ENCODE measurements at regions not wholly inside any gene's neighbourhood (a gene's known extent, or its start where the extent isn't known, plus 50 kb on each side); places are given as distances from the start of the nearest gene placed in this dataset.
"Not testable (repeated sequence)": the region's sequence is repeated elsewhere in the genome, so short reads cannot be mapped to it uniquely, and the experiment has no call there.

GRCh38 chr1:203401199-203401877 is 50.4 kb upstream of the FMOD start:
- Mint-ChIP-seq H3K9me3 (no peaks in the 10 kb centered on the region), H3K4me1 (peaks cover 3% of the 10 kb centered on the region), H3K27me3 (peaks cover 18% of the 10 kb centered on the region), H3K4me3 (no peak overlapping the region), H3K36me3 (no peaks in the 10 kb centered on the region), H3K27ac (no peak overlapping the region)
- ATAC-seq (ENCODE audit: low read depth) (no peak), DNase-seq (ENCODE audit: low spot score in 2 of 2) (no peak)

- DNase-seq (ENCODE audit: low spot score in 2 of 2): no peak
- no peak for ATAC-seq (ENCODE audit: low read depth)
- H3K9me3 Mint-ChIP-seq: no peaks in the 10 kb centered on the region
- H3K4me3 Mint-ChIP-seq: no peak overlapping the region
- H3K27me3 Mint-ChIP-seq: peaks cover 15% of the 10 kb centered on the region
- no peaks in the 10 kb centered on the region for H3K36me3 Mint-ChIP-seq
- H3K27ac Mint-ChIP-seq: no peak overlapping the region
- H3K4me1 Mint-ChIP-seq: peaks cover 3% of the 10 kb centered on the region
Observed at GRCh38 chr1:203402152-203402551, 51.2 kb upstream of the FMOD start.

GRCh38 chr1:203402629-203403337 is 51.9 kb upstream of the FMOD start:
- ATAC-seq (ENCODE audit: low read depth) (no peak), DNase-seq (ENCODE audit: low spot score in 2 of 2) (no peak)
- Mint-ChIP-seq H3K4me3 (no peak overlapping the region), H3K36me3 (no peaks in the 10 kb centered on the region), H3K27ac (no peak overlapping the region), H3K9me3 (no peaks in the 10 kb centered on the region), H3K4me1 (peaks cover 5% of the 10 kb centered on the region), H3K27me3 (peaks cover 13% of the 10 kb centered on the region)

GRCh38 chr1:203403586-203403985 is 52.7 kb upstream of the FMOD start:
- DNase-seq (ENCODE audit: low spot score in 2 of 2) (no peak), ATAC-seq (ENCODE audit: low read depth) (no peak)
- Mint-ChIP-seq H3K9me3 (no peaks in the 10 kb centered on the region), H3K4me3 (no peak overlapping the region), H3K27ac (no peak overlapping the region), H3K36me3 (no peaks in the 10 kb centered on the region), H3K27me3 (peaks cover 13% of the 10 kb centered on the region), H3K4me1 (peaks cover 6% of the 10 kb centered on the region)

GRCh38 chr1:203404546-203404945 is 53.6 kb upstream of the FMOD start:
- H3K4me1 Mint-ChIP-seq: peaks cover 11% of the 10 kb centered on the region
- H3K27ac Mint-ChIP-seq: no peak overlapping the region
- ATAC-seq (ENCODE audit: low read depth): no peak
- no peaks in the 10 kb centered on the region for H3K9me3 Mint-ChIP-seq
- H3K27me3 Mint-ChIP-seq: peaks cover 13% of the 10 kb centered on the region
- no peak for DNase-seq (ENCODE audit: low spot score in 2 of 2)
- no peaks in the 10 kb centered on the region for H3K36me3 Mint-ChIP-seq
- H3K4me3 Mint-ChIP-seq: no peak overlapping the region

- ATAC-seq (ENCODE audit: low read depth): no peak
- Mint-ChIP-seq H3K4me1 (peaks cover 23% of the 10 kb centered on the region), H3K27ac (no peak overlapping the region), H3K36me3 (peaks cover 2% of the 10 kb centered on the region), H3K9me3 (peaks cover 2% of the 10 kb centered on the region), H3K27me3 (peaks cover 14% of the 10 kb centered on the region), H3K4me3 (no peak overlapping the region)
- no peak for DNase-seq (ENCODE audit: low spot score in 2 of 2)
Observed at GRCh38 chr1:203405703-203406438, 54.9 kb upstream of the FMOD start.

GRCh38 chr1:203406446-203407045 is 55.6 kb upstream of the FMOD start:
- Mint-ChIP-seq H3K4me3 (no peak overlapping the region), H3K4me1 (peaks cover 20% of the 10 kb centered on the region), H3K27ac (no peak overlapping the region), H3K9me3 (peaks cover 2% of the 10 kb centered on the region), H3K27me3 (peaks cover 8% of the 10 kb centered on the region), H3K36me3 (peaks cover 2% of the 10 kb centered on the region)
- DNase-seq (ENCODE audit: low spot score in 2 of 2): no peak
- no peak for ATAC-seq (ENCODE audit: low read depth)

- ATAC-seq (ENCODE audit: low read depth) (no peak), DNase-seq (ENCODE audit: low spot score in 2 of 2) (no peak)
- H3K4me3 Mint-ChIP-seq: no peak overlapping the region
- no peak overlapping the region for H3K27ac Mint-ChIP-seq
- H3K9me3 Mint-ChIP-seq: peaks cover 2% of the 10 kb centered on the region
- H3K4me1 Mint-ChIP-seq: peaks cover 20% of the 10 kb centered on the region
- H3K36me3 Mint-ChIP-seq: peaks cover 2% of the 10 kb centered on the region
- H3K27me3 Mint-ChIP-seq: peaks cover 7% of the 10 kb centered on the region
Observed at GRCh38 chr1:203407296-203407695, 56.4 kb upstream of the FMOD start.

GRCh38 chr1:203408486-203409481 is 57.9 kb upstream of the FMOD start:
- no peak overlapping the region for H3K27ac Mint-ChIP-seq
- H3K4me3 Mint-ChIP-seq: no peak overlapping the region
- DNase-seq (ENCODE audit: low spot score in 2 of 2) (no peak), ATAC-seq (ENCODE audit: low read depth) (no peak)
- H3K4me1 Mint-ChIP-seq: peaks cover 20% of the 10 kb centered on the region
- H3K9me3 Mint-ChIP-seq: peaks cover 3% of the 10 kb centered on the region
- peaks cover 7% of the 10 kb centered on the region for H3K27me3 Mint-ChIP-seq
- peaks cover 2% of the 10 kb centered on the region for H3K36me3 Mint-ChIP-seq

GRCh38 chr1:203410182-203410900 is 59.4 kb upstream of the FMOD start:
- H3K36me3 Mint-ChIP-seq: peaks cover 4% of the 10 kb centered on the region
- peak overlapping the region; percentile 0 for H3K27ac Mint-ChIP-seq
- ATAC-seq (ENCODE audit: low read depth): peak; percentile 55
- peaks cover 6% of the 10 kb centered on the region for H3K27me3 Mint-ChIP-seq
- H3K9me3 Mint-ChIP-seq: peaks cover 5% of the 10 kb centered on the region
- H3K4me1 Mint-ChIP-seq: peaks cover 20% of the 10 kb centered on the region
- DNase-seq (ENCODE audit: low spot score in 2 of 2): no peak
- H3K4me3 Mint-ChIP-seq: peak overlapping the region; percentile 27

- not testable (repeated sequence) for H3K4me3 Mint-ChIP-seq; H3K27me3 Mint-ChIP-seq; H3K9me3 Mint-ChIP-seq; H3K36me3 Mint-ChIP-seq; H3K27ac Mint-ChIP-seq; DNase-seq (ENCODE audit: low spot score in 2 of 2); ATAC-seq (ENCODE audit: low read depth)
- peaks cover 20% of the 10 kb centered on the region for H3K4me1 Mint-ChIP-seq
Observed at GRCh38 chr1:203411431-203411830, 60.5 kb upstream of the FMOD start.

- H3K36me3 Mint-ChIP-seq: peaks cover 1% of the 10 kb centered on the region
Observed at GRCh38 chr1:203419558-203419957, 56.0 kb upstream of the PRELP start.

GRCh38 chr1:203420263-203420662 is 55.3 kb upstream of the PRELP start:
- Mint-ChIP-seq H3K27ac (no peak overlapping the region), H3K9me3 (peaks cover 2% of the 10 kb centered on the region), H3K36me3 (no peaks in the 10 kb centered on the region), H3K27me3 (peaks cover 8% of the 10 kb centered on the region), H3K4me1 (peaks cover 5% of the 10 kb centered on the region), H3K4me3 (no peak overlapping the region)
- no peak for DNase-seq (ENCODE audit: low spot score in 2 of 2)
- ATAC-seq (ENCODE audit: low read depth): no peak

More at GRCh38 chr1:203419558-203419957, 56.0 kb upstream of the PRELP start:
- Mint-ChIP-seq H3K4me1 (no peaks in the 10 kb centered on the region), H3K4me3 (no peak overlapping the region), H3K9me3 (peaks cover 4% of the 10 kb centered on the region), H3K27ac (no peak overlapping the region), H3K27me3 (peaks cover 6% of the 10 kb centered on the region)
- ATAC-seq (ENCODE audit: low read depth) (no peak), DNase-seq (ENCODE audit: low spot score in 2 of 2) (no peak)

All from memory B cell (primary cell).